ENCODE measurements at regions not wholly inside any gene's neighbourhood (a gene's known extent, or its start where the extent isn't known, plus 50 kb on each side); places are given as distances from the start of the nearest gene placed in this dataset.

- TF ChIP-seq ZFX (IDR thresholded peaks at IDR 0.05; ENCODE audit: borderline replicate concordance) (no peak), CTCF (IDR thresholded peaks at IDR 0.05) (peak; percentile 15; the same call in 1 of the 2 replicates)
Measured at GRCh38 chr12:16449459-16449858, 102.0 kb downstream of the MGST1 start.

GRCh38 chr12:16453319-16453718 lies 105.9 kb downstream of the MGST1 start:
- TF ChIP-seq ZFX (IDR thresholded peaks at IDR 0.05; ENCODE audit: borderline replicate concordance) (no peak), CTCF (IDR thresholded peaks at IDR 0.05) (no peak)
- H3K27ac ChIP-seq: no peak overlapping the region

More at GRCh38 chr12:16449459-16449858, 102.0 kb downstream of the MGST1 start:
- no peak overlapping the region for H3K27ac ChIP-seq

GRCh38 chr12:16454481-16454880 lies 107.0 kb downstream of the MGST1 start:
- no peak for TF ChIP-seq ZFX (IDR thresholded peaks at IDR 0.05; ENCODE audit: borderline replicate concordance)
- no peak overlapping the region for H3K27ac ChIP-seq

GRCh38 chr12:16458521-16459078 lies 111.2 kb downstream of the MGST1 start:
- no peak overlapping the region for H3K27ac ChIP-seq
- no peak for TF ChIP-seq CTCF (IDR thresholded peaks at IDR 0.05)
- no peak for TF ChIP-seq ZFX (IDR thresholded peaks at IDR 0.05; ENCODE audit: borderline replicate concordance)

- TF ChIP-seq ZFX (IDR thresholded peaks at IDR 0.05; ENCODE audit: borderline replicate concordance) (no peak), CTCF (IDR thresholded peaks at IDR 0.05) (no peak)
- no peak overlapping the region for H3K27ac ChIP-seq
Measured at GRCh38 chr12:16467272-16467671, 119.8 kb downstream of the MGST1 start.

GRCh38 chr12:16472631-16473030 lies 125.2 kb downstream of the MGST1 start:
- H3K27ac ChIP-seq: no peak overlapping the region
- no peak for TF ChIP-seq CTCF (IDR thresholded peaks at IDR 0.05)
- TF ChIP-seq ZFX (IDR thresholded peaks at IDR 0.05; ENCODE audit: borderline replicate concordance): no peak

GRCh38 chr12:16473610-16474326 lies 126.3 kb downstream of the MGST1 start:
- TF ChIP-seq CTCF (IDR thresholded peaks at IDR 0.05) (no peak), ZFX (IDR thresholded peaks at IDR 0.05; ENCODE audit: borderline replicate concordance) (no peak)

More at GRCh38 chr12:16473610-16474326, 126.3 kb downstream of the MGST1 start:
- H3K27ac ChIP-seq: no peak overlapping the region
